SK-MEL-5 (cell line): ENCODE measurements at regions not wholly inside any gene's neighbourhood (a gene's known extent, or its start where the extent isn't known, plus 50 kb on each side); places are given as distances from the start of the nearest gene placed in this dataset.

Experiments used
- DNase-seq: peaks from one replicate; pipeline ENCODE4 v3.0.0-alpha.2; 2016; ENCODE audit warnings: low read depth, low spot score
- in situ Hi-C: cut with HindIII; loops from 2 replicates; pipeline ENCODE4 v1.10.0; 2016; ENCODE audit warnings: low sequenced_read_pairs, high pct_unique_total_duplicates, low pct_unique_long_range_greater_than_20kb

DNA sequence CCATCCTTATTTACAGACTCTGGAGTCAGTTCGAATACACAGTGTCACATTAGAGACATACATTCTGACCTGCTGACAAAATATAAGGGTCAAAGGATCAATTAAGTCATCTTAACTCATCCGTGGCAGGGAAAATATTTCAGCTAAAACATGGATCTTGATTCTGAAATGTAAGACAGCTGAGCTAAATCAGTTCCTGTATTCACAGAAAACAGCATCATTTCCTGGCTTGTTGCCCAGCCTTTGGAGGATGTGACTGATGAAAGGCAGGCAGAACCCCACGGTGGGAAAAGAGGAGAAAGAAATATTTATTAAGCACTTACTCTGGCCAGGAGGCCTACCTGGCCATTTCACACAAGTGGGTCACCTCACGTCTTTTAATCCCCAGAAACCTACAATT, 101.9 kb downstream of the GAS2L3 start:
- in situ Hi-C loops, result no loop called here
- peak; percentile 63 for DNase-seq

DNA sequence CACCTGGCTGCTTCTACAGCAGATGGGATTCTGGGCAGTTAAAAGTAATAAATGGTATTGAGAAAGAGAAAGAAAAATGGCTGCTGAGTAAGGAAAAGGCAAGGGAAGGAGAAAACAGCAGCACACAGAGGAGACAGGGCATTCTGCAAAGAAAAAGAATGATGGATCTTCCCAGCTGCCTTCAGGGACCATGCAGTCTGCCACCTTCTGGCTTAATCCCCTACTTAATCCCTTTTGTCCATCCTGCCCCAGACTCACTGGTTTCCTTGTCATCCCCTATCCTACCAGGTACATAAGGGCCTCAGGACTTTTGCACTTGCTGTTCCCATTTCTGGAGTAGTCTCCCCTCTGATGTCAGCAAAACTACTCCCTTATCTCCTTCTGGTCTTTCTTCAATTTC, 107.6 kb downstream of the GAS2L3 start:
- DNase-seq, result no peak
- in situ Hi-C loops, result no loop called here

DNA sequence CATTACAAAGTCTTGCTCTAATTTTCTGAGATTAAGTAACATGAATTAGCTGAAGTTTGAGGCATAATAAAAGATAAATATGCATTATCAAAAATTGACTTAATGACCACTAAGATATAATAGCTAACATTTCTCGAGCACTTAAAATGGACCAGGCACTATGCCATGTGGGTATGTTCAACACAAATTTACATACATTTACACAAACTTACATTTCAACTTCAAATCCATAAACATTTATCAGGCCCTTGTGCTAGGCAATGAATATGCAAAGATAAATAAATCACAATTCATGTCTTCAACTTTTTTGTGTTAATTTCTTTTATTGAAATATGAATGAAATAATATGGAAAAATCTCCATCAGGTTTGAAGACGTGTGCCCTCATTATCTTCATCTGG, 108.7 kb downstream of the GAS2L3 start:
- in situ Hi-C loops, result no loop called here
- DNase-seq, result no peak

DNA sequence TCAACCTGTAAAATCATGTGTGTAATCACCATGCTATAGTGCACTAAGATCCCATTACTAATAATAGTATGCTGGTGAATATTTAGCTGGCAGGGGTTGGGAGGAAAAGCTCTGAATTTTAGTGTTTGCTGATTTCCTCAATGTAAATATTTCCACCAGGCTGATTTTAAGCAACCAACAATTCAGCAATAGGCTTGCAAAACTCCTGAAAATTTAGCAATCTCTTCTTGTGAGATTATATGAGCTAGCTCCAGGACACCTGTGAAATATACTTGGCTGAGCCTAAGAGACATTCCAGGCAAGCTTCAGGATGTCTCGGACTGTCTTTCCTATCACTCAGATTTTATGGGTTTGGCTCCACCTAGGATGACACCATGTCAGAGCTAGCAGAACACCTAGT, 106.9 kb upstream of the ANO4 start:
- in situ Hi-C loops, result no loop called here
- DNase-seq, result no peak

DNA sequence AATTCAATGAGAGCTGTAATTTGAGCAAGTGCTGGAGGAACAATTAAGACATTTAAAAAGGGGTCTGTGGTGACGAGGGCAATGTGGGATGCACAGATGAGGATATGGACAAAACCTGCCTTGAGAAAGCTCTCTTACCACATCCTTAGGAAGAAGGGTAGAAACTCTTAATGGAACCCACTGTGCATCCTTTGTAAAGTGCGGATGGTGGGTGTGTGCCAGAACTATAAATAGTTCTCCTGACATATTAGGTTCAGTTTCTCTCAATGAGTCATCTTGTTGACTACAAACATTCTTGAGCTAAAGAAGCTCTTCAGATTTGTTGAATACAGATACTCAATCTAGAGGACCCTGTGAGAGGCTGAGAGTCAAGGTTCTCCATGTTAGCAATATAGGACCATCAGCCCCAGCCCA, 106.1 kb upstream of the ANO4 start:
- in situ Hi-C loops, result no loop called here
- peak; percentile 99 for DNase-seq

DNA sequence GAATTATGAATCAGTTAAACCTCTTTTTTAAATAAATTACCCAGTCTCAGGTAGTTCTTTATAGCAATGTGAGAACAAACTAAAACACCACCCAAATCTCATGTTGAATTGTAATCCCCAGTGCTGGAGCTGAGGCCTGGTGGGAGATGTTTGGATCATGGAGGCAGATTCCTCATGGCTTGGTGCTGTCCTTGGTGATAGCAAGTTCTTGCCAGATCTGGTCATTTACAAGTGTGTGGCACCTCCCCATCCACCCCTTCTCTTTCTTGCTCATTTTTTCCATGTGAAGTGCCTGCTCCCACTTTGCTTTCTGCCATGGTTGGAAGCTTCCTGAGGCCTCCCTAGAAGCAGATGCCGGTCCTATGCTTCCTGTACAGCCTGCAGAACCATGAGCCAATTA, 102.1 kb upstream of the ANO4 start:
- no peak for DNase-seq
- in situ Hi-C loops, result no loop called here

DNA sequence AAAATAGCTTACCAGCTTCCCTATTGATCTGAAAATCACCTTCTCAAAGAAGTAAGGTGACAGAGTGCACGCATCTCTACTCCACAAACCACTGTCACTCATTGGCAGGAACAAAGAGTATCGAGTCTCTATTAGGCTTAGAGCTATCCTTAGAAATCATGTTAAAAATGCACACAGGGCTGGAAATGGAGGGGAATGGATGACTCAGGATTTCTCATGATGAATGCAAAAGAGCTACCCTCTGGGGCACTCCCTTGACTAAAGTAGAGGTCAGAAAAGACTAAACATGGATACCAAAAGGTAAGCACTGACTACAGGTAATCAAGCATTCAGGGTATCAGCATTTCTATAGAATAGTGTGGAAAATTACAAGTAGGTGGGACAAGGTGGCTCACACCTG, 96.1 kb upstream of the ANO4 start:
- in situ Hi-C loops, result no loop called here

DNA sequence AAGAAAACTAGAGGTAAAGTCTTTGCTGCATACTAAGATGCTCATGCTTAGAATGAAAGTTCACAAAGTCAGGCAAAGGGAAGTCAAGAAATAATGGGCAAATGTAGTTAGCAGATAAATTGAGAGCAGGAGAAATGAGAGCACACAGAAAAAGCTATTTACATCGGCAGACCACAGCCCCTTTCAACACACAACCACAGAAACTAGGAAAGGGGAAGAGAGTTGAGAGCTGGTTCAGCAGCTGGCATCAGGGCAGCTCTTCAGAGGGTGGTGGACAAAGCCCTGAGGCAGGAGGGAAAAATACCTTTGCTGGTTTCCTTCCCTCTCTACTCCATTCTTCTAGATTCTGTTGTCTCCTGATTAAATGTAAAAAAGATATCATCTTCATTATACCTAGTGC, 95.4 kb upstream of the ANO4 start:
- DNase-seq, result peak; percentile 24
- in situ Hi-C loops, result no loop called here

More for the DNA sequence above, 96.1 kb upstream of the ANO4 start:
- no peak for DNase-seq

DNA sequence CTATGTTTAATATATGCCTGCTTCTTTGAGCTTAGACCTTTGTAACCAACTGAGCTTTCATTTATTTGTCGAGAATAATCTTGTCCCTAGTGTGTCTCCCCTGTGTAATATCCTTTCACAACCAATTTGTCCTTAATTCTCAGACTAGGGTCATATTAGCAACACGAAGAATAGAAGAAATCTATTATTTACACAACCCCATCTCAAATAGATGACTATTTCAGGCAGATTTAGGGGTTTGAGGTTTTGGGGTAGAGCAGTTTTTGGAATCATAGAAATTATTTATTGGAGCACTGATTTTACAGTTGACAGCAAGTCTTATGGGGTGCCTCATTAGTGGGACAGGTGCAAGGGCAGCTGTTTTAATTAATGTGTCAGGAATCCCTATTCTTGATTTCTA, 91.2 kb upstream of the ANO4 start:
- in situ Hi-C loops, result no loop called here

DNA sequence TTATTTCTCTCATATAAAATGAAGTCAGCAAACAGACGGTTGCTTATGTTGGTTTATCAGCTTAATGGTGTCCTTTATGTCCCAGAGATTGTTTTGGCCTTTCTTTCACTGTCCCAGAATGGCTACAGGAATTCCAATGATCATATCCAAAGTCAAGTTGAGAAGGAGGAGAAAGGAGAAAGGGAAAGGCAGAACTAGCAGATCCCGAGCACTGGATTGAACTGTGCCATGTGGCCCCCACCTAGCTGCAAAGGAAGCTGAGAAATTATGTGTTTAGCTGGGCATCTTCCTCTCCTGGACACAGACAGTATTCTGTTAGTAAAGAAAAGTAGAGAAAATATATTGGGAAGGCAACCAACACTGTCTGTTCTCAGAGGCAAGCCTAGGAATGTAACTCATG, 90.7 kb upstream of the ANO4 start:
- DNase-seq, result no peak
- in situ Hi-C loops, result no loop called here

More for the DNA sequence above, 91.2 kb upstream of the ANO4 start:
- no peak for DNase-seq

DNA sequence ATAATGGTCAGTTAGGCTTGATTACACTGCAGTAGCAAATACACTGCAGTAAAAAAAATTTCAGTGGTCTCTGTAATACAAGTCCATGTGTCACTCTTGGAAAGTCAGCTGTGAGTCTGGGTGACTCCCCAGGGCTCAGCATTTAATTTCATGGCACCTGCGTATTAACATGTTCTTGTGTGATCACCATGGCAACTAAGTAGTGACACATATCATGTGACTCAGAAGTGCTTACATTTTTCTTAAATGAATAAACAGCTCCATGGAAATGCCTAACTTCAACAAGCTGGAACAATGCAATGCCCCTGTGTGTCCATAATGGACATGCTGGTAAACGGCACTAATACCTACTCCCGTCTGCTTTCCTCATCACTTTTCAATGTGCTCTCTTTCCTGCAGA, 88.5 kb upstream of the ANO4 start:
- DNase-seq, result no peak
- in situ Hi-C loops, result no loop called here

DNA sequence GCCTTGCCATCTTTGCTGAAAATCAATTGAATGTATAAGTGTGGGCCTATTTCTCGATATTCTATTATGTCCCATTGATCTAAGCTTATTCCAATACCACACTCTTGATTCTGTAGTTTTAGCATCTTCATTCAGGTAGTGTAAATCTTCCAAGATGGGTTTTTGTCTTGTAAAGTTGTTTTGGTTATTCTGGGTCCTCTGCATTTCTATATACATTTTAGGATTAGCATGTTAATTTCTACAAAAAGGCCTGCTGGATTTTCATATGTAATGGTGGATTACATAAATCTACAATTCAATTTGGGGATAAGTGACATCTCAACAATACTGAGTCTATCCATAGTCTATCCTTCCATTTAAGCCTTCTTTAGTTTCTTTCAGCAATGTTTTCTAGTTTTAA, 86.0 kb upstream of the ANO4 start:
- in situ Hi-C loops, result no loop called here
- no peak for DNase-seq

DNA sequence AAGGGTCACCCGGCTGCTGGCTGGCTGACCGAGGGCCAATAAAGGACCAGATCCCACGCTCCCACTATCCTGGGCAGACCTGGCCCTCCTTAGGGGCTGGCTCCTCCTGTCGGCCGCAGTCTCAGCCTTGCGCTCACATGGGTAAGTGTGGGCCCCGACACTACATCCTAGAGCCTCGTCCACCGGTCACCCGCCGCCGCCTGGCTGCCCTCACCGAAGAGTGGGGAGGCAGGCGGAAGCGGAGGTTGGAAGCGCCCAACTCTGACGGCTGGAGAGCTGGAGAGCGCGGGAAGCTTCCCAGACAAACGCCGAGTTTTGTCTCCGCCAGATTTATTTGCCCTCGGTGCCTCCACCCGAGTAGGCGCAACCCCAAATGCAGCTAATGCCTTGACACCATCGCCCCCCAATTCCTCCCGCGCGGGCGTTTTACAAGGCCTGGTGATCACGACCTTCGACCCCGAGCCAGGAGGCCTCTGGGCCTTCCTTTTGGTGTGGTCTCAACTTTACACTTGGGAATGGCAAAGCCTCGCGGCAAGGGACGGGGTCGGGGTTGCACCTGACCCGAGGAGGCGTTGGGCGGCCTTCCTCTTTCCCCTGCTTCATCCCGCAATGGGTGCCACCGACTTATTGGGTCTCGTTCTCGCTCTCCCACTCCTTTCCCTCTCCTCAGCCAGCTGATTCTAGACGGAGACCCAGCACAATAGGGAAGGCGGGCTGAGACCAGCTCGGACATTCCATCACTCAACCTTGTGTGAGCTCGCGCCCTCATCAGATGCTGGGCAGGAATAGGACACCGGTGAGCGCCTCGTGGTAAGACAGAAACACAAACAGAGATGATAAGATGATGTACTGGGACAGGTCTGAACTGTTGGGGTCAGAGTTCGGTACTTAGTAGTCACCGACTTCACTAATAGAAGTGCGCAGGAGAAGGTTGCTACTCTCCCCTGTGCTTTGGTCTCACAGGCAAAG, 78.3 kb upstream of the ANO4 start:
- no peak for DNase-seq
- in situ Hi-C loops, result no loop called here

DNA sequence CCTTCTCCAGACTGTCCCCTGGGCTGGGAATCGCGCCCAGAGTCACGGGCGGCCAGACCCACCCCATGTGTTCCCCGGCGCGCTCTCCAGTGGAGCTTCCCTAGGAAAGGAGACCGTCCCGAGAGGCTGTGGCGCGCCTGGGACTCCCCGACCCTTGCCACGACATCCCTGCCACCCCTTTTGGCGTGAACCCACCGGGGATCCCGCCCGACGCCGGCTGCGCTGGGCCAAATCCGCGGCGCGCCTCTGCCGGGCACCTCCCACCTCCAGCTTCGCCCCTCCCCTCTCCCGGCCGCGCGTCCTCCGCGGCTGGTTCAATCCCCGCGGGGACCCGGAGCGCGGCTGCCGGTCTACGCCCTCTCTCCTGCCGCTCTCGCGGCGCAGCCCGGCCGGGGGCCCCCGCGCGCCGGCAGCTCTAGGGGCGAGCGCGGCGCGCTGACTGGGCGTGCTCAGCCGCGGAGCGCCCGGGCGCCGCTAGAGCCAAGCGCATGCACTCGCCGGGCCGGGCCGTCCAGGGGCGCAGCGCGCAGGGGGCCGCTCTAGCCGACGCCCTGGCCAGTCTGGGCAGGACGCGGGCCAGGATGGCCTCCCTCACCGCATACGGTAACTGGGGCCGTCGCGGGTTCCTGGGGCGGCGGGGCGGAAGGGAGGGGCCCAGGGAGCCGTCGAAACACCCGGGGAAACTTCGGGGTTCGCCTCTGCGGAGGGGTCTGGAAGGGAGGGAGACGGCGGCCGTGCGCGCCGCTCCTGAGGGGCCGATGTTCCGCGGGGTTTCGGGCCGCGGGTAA, 77.4 kb upstream of the ANO4 start:
- in situ Hi-C loops, result no loop called here
- DNase-seq, result peak; percentile 42

DNA sequence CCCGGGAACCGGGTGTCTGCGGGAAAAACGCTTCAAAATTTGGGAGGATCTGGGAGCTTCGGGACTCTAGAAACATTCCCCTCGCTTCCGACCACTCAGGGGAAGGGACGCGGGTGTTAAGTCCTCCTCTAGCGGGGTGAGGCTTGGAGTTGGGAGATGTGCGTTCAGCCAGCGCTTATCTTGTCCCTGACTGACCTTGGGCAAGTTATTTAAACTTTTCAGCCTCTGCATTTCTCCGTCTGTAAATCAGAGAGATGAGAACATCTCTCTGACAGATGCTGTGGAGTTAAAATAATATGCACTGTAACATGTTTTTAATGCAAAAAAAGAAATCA, 76.9 kb upstream of the ANO4 start:
- in situ Hi-C loops, result no loop called here
- no peak for DNase-seq

DNA sequence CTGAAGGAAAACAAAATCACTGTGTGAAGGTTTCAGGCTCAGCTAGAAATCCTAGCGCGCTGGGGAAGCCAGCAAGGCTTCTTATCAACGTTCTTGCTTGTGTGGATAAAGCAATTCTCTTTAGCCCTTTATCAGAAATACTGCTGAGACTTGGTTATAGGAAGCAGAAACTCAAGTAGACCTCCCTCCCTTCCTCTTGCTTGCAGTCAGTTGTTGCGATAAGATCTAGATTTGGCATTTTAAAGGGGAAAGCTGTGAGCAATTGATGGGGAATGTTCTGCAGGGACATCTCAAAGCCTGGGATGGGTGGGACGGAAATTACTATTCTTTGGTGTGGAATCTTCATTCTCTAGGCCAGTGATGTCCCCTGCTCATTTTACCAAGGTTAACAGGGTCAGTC, 76.4 kb upstream of the ANO4 start:
- no peak for DNase-seq
- in situ Hi-C loops, result no loop called here

DNA sequence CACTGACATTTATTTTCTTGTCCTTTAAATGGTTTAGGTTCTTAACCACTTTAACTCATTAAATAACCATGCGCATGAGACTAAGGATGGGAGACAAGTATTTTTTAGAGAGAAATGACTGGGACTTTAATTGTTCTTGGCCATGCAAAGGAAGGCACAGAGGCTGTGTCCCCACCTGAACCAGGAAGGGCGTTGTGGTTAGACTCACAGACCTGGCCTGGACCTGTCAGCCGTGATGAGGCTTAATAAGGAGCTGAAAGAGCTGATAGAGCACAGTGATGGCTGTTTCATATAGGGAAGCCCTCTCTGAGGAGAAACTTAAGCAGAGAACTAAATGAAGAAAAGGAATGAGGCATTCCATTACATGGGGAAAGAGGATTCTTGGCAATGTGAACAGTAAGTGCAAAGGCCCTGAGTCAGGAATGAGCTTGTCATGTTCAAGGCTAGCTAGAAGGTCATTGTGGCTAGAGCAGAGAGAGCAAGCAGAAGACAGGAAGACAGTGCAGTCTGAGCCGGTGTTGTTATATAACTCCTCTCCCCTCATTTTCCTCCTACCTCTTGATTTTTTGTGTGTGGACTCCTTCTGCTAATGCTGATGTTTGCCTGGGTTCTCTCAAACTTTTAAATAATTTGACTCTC, 74.4 kb upstream of the ANO4 start:
- in situ Hi-C loops, result no loop called here

DNA sequence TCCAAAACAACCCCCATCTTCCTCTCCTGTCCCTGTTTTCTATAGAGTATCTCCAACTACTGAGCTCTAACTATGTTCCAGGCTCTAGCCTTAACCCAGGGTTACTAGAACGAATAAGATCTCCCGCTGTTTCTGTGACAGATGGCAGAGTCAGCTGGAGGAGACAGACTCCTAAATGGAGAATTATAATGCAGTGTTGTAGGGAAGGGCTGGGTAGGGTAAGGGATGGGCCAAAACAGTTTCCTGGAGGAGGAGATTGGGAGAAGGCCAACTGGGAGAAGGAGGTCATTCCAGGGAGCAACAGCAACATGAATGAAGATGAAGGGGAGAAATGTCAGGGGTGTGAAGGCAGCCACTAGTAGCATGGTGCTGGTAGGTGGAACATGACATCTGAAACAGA, 73.4 kb upstream of the ANO4 start:
- DNase-seq, result no peak
- in situ Hi-C loops, result no loop called here

More for the DNA sequence above, 74.4 kb upstream of the ANO4 start:
- no peak for DNase-seq
